ENCODE measurements at regions not wholly inside any gene's neighbourhood (a gene's known extent, or its start where the extent isn't known, plus 50 kb on each side); places are given as distances from the start of the nearest gene placed in this dataset.

GRCh38 chr5:36392818-36393217 is 91.1 kb upstream of the RANBP3L start:
- no peak for TF ChIP-seq REST (IDR thresholded peaks at IDR 0.05; ENCODE audit: low read depth)
- TF ChIP-seq CTCF (IDR thresholded peaks at IDR 0.05 in 2 of 3, conservative IDR thresholded peaks at IDR 0.05 in 1 of 3; ENCODE audit: borderline replicate concordance in 1 of 3, insufficient read depth in 1 of 3, low read depth in 2 of 3, low read length in 2 of 3), result no peak
- TF ChIP-seq POLR2AphosphoS5 (IDR thresholded peaks at IDR 0.05; ENCODE audit: low read depth, low read length), result no peak
- TF ChIP-seq SP1 (IDR thresholded peaks at IDR 0.05; ENCODE audit: low read depth), result no peak
- no peak for TF ChIP-seq EZH2phosphoT487 (IDR thresholded peaks at IDR 0.05; ENCODE audit: borderline replicate concordance)
- TF ChIP-seq MAX (IDR thresholded peaks at IDR 0.05), result no peak
- TF ChIP-seq POLR2A (IDR thresholded peaks at IDR 0.05; ENCODE audit: borderline replicate concordance, extremely low read depth, insufficient read depth, insufficient read length), result no peak

Data from HCT116 (cell line).